Aorta (tissue), 5 donors: ENCODE measurements at regions not wholly inside any gene's neighbourhood (a gene's known extent, or its start where the extent isn't known, plus 50 kb on each side); places are given as distances from the start of the nearest gene placed in this dataset.

Experiments used
- ATAC-seq: fragments of 200-7000 bp; cut with Tn5 transposase; one replicate; pipeline ENCODE4 v1.9.1; 2022; ENCODE audit warnings: moderate library complexity; ENCODE audit not compliant: low FRiP score
- DNase-seq, 2 donors: peaks; one replicate each; pipeline ENCODE4 v3.0.0-alpha.2; 2020
- H3K27ac ChIP-seq, 2 donors: one replicate each; pipeline ENCODE4 v1.5.1; 2013; ENCODE audit warnings: low read length in 2 of 2, mild to moderate bottlenecking in 2 of 2, moderate library complexity in 2 of 2, control low read depth in 1 of 2, inconsistent platforms in 1 of 2, low read depth in 1 of 2
- H3K27me3 ChIP-seq, 2 donors: one replicate each; pipeline ENCODE4 v1.6.1; 2013; ENCODE audit warnings: control low read depth in 1 of 2, low read length in 1 of 2, mild to moderate bottlenecking in 1 of 2, moderate library complexity in 1 of 2; ENCODE audit not compliant: insufficient read depth in 2 of 2, control insufficient read depth in 1 of 2
- H3K36me3 ChIP-seq, 2 donors: one replicate each; pipeline ENCODE4 v1.6.1; 2013; ENCODE audit warnings: control low read depth in 1 of 2, low read length in 1 of 2, mild to moderate bottlenecking in 1 of 2; ENCODE audit not compliant: insufficient read depth in 2 of 2, control insufficient read depth in 1 of 2
- H3K4me1 ChIP-seq, 2 donors: one replicate each; pipeline ENCODE4 v1.6.1; 2013; ENCODE audit warnings: low read length in 2 of 2, control low read depth in 1 of 2, mild to moderate bottlenecking in 1 of 2, moderate library complexity in 1 of 2; ENCODE audit not compliant: insufficient read depth in 2 of 2, control insufficient read depth in 1 of 2
- H3K4me3 ChIP-seq, 2 donors: one replicate each; pipeline ENCODE4 v1.5.1; 2013; ENCODE audit warnings: low read length in 2 of 2, control low read depth in 1 of 2, mild to moderate bottlenecking in 1 of 2
- H3K9me3 ChIP-seq: one replicate; pipeline ENCODE4 v1.6.1; 2013; ENCODE audit warnings: mild to moderate bottlenecking, low read length; ENCODE audit not compliant: control insufficient read depth
- whole genome bisulfite sequencing, 2 donors: extraction: QIAGEN DNeasy Blood & Tissue Kit; methylation state at CpG; one replicate each; pipeline ENCODE4 v1.1.7; 2013; 5-methylcytosine and 5-hydroxymethylcytosine counted together
- intact Hi-C, 2 donors: fragments of 100-400 bp; cut with DNase I; formaldehyde crosslinking; loops; one replicate each; pipeline versions ENCODE4 v1.14.2 to v1.15.0; 2022
- donor health status: healthy with polysubstance abuse.
- donor health status: Bipolar disorder and iron deficiency.
- donor health status: DM: no; HTN: no; CAD: no.
- donor health status: DM: no; HTN: no; CAD: no.
- donor health status: DM: yes; HTN: yes; CAD: no.

GRCh38 chr1:194929357-194929756, 1678.9 kb downstream of the KCNT2 start:
- intact Hi-C loops: no loop called here
- no peaks in the 10 kb centered on the region for H3K27me3 ChIP-seq
- H3K4me1 ChIP-seq: no peaks in the 10 kb centered on the region
- no peak overlapping the region for H3K27ac ChIP-seq
- H3K9me3 ChIP-seq: no peaks in the 10 kb centered on the region
- no peak for ATAC-seq
- no peaks in the 10 kb centered on the region for H3K36me3 ChIP-seq
- DNase-seq: no peak
- H3K4me3 ChIP-seq: no peak overlapping the region

- intact Hi-C loops: no loop called here
- H3K4me3 ChIP-seq: no peak overlapping the region
- no peaks in the 10 kb centered on the region for H3K36me3 ChIP-seq
- H3K9me3 ChIP-seq: no peaks in the 10 kb centered on the region
- WGBS, 2 donors: 76 to 83% methylated on average over 5 of the region's 5 CpGs
- ATAC-seq (no peak), DNase-seq (no peak)
- H3K27ac ChIP-seq: no peak overlapping the region
- no peaks in the 10 kb centered on the region for H3K27me3 ChIP-seq
- no peaks in the 10 kb centered on the region for H3K4me1 ChIP-seq
Measured at GRCh38 chr1:194919146-194919545, 1689.1 kb downstream of the KCNT2 start.

- ATAC-seq (no peak), DNase-seq (no peak)
- H3K4me3 ChIP-seq: no peak overlapping the region
- no peaks in the 10 kb centered on the region for H3K4me1 ChIP-seq
- H3K36me3 ChIP-seq: no peaks in the 10 kb centered on the region
- WGBS, 2 donors: 73 to 77% methylated on average over 4 of the region's 4 CpGs
- intact Hi-C loops: no loop called here
- no peaks in the 10 kb centered on the region for H3K27me3 ChIP-seq
- no peaks in the 10 kb centered on the region for H3K9me3 ChIP-seq
- H3K27ac ChIP-seq: no peak overlapping the region
Measured at GRCh38 chr1:194917769-194918168, 1690.5 kb downstream of the KCNT2 start.

- intact Hi-C loops: no loop called here
- WGBS, 2 donors: 74 to 83% methylated on average over 1 of the region's 1 CpG
- Histone ChIP-seq H3K9me3 (no peaks in the 10 kb centered on the region), H3K27ac (no peak overlapping the region), H3K4me3 (no peak overlapping the region), H3K27me3 (no peaks in the 10 kb centered on the region), H3K36me3 (no peaks in the 10 kb centered on the region), H3K4me1 (no peaks in the 10 kb centered on the region)
- ATAC-seq: no peak
- DNase-seq: no peak
Measured at GRCh38 chr1:194908643-194909042, 1699.6 kb downstream of the KCNT2 start.

- H3K4me3 ChIP-seq: no peak overlapping the region
- H3K27me3 ChIP-seq: no peaks in the 10 kb centered on the region
- DNase-seq (no peak), ATAC-seq (no peak)
- 76% methylated on average over 4 of the region's 4 CpGs for WGBS, 2 donors
- H3K9me3 ChIP-seq: no peaks in the 10 kb centered on the region
- intact Hi-C loops: no loop called here
- H3K36me3 ChIP-seq: no peaks in the 10 kb centered on the region
- H3K4me1 ChIP-seq: no peaks in the 10 kb centered on the region
- no peak overlapping the region for H3K27ac ChIP-seq
Measured at GRCh38 chr1:194903524-194903923, 1704.7 kb downstream of the KCNT2 start.

- Histone ChIP-seq H3K27me3 (no peaks in the 10 kb centered on the region), H3K4me3 (no peak overlapping the region), H3K36me3 (no peaks in the 10 kb centered on the region), H3K9me3 (no peaks in the 10 kb centered on the region), H3K4me1 (no peaks in the 10 kb centered on the region), H3K27ac (no peak overlapping the region)
- intact Hi-C loops: no loop called here
- ATAC-seq: no peak
- 84% methylated on average over 3 of the region's 3 CpGs for WGBS, 2 donors
- DNase-seq: no peak
Measured at GRCh38 chr1:194889310-194889709, 1702.9 kb upstream of the B3GALT2 start.

- intact Hi-C loops: no loop called here
- no peaks in the 10 kb centered on the region for H3K9me3 ChIP-seq
- 71 to 84% methylated on average over 2 of the region's 2 CpGs for WGBS, 2 donors
- no peaks in the 10 kb centered on the region for H3K4me1 ChIP-seq
- no peak overlapping the region for H3K27ac ChIP-seq
- no peaks in the 10 kb centered on the region for H3K36me3 ChIP-seq
- no peak overlapping the region for H3K4me3 ChIP-seq
- no peaks in the 10 kb centered on the region for H3K27me3 ChIP-seq
- ATAC-seq (no peak), DNase-seq (no peak)
Measured at GRCh38 chr1:194870860-194871259, 1684.4 kb upstream of the B3GALT2 start.

GRCh38 chr1:194866153-194866552, 1679.7 kb upstream of the B3GALT2 start:
- DNase-seq: no peak
- ATAC-seq: no peak
- H3K36me3 ChIP-seq: no peaks in the 10 kb centered on the region
- H3K27me3 ChIP-seq: no peaks in the 10 kb centered on the region
- no peak overlapping the region for H3K4me3 ChIP-seq
- 18 to 29% methylated on average over 1 of the region's 1 CpG for WGBS, 2 donors
- H3K9me3 ChIP-seq: no peaks in the 10 kb centered on the region
- no peaks in the 10 kb centered on the region for H3K4me1 ChIP-seq
- intact Hi-C loops: no loop called here
- no peak overlapping the region for H3K27ac ChIP-seq

GRCh38 chr1:194865383-194865782, 1679.0 kb upstream of the B3GALT2 start:
- Histone ChIP-seq H3K27ac (no peak overlapping the region), H3K9me3 (no peaks in the 10 kb centered on the region), H3K4me1 (no peaks in the 10 kb centered on the region), H3K4me3 (no peak overlapping the region), H3K27me3 (no peaks in the 10 kb centered on the region), H3K36me3 (no peaks in the 10 kb centered on the region)
- intact Hi-C loops: no loop called here
- DNase-seq (no peak), ATAC-seq (no peak)
- WGBS, 2 donors: 58 to 62% methylated on average over 4 of the region's 4 CpGs
